Activated gamma-delta T cell treated with anti-CD3 and anti-CD28 coated beads, Interleukin-2, amount 50 U/mL, for 16 hours (primary cell): ENCODE measurements at regions not wholly inside any gene's neighbourhood (a gene's known extent, or its start where the extent isn't known, plus 50 kb on each side); places are given as distances from the start of the nearest gene placed in this dataset.
"Not testable (repeated sequence)": the region's sequence is repeated elsewhere in the genome, so short reads cannot be mapped to it uniquely, and the experiment has no call there.

Source experiments
- DNase-seq: peaks from one replicate; pipeline ENCODE4 v3.0.0-alpha.2; 2020; ENCODE audit warnings: low read depth

DNA sequence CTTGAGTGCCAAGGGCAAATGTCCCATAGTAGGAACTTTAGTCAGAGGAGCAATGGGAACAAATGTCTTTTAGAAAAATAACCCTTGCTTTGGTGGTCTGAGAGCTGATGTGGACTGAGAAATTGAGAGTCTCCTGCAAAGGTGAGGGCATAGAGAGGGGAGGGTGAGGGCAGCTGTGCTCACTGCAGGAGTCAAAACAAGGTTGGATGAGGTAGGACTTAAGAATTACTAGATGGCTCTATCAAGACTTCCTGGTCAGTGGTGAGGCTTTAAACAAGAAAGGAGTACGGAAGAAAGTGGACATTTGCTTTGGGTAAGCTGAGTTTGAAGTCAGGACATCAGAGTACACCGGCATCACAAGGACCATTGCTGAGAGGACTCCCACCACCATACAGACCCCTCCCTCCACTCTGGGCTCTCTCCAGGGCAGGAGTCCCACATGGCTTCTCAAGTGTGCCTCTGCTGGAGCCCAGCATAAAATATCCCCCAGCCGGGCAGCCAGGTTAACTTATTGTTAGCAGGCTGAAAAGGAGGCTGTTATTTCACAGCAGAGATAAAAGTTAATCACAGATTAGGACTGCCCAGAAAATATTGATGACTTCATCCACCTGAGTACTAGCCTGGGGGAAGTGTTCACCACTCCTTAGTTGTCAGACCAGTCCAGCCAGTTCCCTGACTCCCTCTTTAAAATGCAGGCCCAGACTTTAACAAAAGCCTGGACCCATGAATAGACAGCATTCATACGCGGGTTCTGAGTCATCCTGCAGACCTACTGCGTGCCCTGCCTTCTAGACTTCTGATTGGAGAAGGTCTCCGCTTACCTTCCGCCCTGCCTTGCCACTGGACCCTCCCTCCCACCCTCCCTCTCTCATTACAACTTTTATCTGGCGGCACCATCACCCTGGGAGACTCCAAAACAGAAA lies 167.2 kb downstream of the BCL2L11 start:
- not testable (repeated sequence) for DNase-seq

DNA sequence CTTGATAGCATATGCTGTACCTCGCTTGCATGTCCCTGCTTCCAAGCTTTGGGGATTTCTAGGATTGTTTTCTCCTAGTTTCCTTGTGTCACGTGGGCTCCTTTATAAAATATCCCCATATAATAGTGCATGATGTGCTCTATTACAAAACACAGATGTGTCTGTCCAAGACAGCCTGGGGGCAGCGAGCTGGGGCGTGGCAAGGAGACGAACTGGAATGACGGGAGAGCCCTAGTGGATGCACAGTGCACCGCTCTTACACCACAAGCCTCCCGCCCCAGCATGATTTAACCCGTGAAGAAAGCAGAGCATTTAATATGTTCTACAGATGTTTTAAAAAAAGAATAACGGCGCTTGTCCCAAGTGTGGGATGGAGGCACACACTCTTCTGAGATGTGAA lies 169.7 kb downstream of the BCL2L11 start:
- DNase-seq = not testable (repeated sequence)

DNA sequence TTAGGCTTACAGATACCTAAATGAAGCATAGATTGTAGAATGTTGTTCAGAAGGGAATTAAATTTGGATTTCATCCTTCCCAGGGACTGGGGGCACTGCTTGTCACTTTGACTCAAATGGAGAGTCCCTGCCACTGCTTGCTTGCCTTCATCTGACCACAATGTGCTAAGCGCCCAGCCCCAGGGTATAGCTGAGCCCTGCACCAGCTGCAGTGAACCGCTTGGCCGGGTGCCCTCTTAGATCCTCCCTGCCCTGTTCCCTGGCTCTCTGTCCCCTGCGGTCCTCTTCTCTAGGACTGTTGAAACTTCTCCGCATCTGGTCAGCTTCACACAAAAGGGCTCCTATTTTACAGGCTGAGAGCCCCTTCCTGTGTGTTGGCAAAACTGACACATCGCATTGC lies 170.9 kb downstream of the BCL2L11 start:
- DNase-seq = not testable (repeated sequence)

DNA sequence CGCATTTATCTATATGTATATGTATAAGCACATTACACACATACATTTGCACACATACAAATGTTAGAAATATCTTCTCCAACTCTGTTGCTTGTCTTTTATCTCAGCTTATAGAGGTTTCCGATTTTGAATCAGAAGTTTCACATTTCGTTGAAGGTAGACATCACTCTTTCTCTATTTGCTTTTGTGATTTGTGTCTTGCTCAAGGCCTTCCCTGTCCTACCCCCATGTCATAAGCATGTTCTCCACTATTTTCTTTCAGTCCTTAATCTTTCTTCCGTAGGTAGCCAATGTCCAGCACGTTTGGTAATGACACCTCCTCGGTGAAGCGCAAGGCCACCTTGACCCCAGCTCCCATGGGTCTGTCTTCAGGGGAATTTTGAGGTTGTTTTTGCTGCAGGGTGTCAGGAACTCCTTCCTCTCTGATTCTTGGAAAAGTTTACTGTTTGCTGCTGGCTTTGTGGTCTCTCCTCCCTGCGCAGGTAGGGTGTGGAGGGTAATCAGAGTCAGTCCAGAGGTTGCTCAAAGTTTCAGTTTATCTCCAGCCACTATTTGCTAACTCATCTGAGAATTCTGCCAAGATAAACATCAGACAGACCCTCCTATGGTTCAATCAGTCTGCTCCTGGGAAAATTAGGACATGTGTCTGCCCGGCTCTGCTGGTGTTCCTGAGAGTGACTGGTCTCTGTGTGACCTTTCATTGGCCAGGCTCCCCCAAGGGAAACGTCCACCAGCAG lies 171.7 kb downstream of the BCL2L11 start:
- DNase-seq = not testable (repeated sequence)

DNA sequence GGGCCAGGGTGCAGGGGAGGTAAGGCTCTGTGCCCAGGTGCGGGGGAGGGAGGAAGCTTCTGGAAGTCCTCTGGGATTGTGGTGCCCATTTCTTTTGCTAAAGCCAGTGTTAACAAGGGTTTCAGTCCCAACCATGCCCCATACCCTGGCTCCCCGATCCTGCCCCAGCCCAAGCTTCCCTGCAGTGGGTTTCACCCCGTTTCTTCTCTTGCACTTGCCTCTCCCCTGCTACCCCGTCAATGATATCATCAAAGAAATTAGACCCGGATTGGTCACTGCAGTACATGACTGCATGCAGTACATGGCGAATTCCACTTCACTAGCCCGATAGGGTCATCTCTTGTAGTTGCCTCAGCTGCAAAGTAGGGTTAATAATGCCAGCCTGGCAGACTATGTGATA lies 174.0 kb downstream of the BCL2L11 start:
- DNase-seq = not testable (repeated sequence)

DNA sequence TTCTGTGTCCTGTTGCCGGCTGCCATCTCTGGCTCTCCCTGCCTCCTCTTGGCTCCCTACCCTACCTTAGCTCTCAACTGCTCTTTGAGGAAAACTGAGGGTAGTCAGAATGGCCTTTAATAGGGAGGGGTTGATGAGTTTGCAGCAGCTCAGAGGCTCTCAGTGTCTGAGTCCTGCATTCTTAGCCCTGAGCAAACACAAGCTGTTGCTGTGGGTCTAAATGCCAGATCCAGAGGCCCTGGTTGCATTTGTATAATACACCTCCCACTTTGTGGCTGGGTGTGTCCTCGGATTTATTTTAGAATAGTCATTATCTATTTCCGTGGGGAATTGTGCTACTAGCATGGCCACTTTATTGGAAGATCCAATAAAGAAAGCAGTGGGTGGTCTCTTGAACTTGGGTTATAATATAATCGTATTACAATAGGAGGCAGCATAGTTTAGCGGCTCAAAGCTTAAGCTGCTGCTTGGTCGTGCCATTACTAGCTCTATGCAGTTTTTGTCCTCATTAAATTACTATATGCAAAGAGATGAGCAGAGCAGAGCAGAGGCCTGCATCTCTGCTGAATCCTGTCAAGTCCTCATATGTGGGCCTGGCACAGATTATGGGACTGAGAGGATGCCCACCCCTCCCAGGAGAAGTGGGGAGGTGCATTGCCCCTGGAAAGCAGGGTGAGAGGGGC lies 175.5 kb downstream of the BCL2L11 start:
- DNase-seq = not testable (repeated sequence)

DNA sequence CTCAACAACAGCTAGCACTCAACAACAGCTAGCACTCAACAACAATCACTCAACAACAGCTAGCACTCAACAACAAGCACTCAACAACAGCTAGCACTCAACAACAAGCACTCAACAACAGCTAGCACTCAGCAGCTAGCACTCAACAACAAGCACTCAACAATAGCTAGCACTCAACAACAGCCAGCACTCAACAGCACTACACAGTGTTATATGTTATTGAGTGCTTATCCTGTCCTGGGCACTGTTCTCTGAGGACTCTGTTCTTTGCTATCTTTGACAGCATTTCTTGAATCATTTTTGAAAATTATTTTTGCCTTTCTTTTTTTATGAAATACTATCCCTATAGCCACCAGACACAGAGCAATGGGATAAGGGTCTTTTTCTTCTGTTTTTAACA lies 176.4 kb downstream of the BCL2L11 start:
- not testable (repeated sequence) for DNase-seq

DNA sequence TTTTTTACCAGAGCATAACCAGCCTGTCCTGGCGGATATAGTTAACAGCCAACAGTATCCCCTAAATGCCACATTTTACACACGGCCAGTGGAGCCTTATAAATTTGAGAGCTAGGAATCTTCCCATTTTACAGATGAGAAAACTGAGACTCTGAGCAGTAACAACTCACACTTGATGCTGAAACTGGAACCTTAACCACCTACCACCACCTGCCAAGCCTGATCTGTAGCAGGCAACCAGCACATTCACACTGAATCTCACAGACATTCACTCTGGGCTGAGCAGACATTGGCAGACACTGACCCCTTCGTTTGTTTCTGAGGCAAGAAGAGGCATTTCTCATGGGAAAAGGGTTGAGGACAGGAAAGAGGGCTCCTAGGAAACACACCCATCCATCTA lies 178.2 kb downstream of the BCL2L11 start:
- not testable (repeated sequence) for DNase-seq

DNA sequence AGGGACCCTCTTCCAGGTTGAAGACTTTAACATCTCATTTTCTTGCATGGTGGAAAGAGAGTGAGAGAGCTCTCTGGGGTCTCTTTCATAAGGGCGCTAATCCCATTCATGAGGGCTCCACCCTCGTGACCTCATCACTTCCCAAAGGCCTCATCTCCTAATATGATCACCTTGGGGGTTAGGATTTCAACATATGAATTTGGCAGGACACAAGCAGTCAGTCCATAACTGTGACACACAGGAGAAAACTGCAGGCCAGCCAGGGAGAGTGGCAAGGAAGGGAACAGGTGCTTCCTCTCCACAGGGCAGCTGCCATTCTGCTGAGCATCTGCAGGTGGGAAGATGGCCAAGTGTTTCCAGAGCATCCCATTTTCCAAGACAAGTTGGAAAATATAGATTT lies 178.9 kb downstream of the BCL2L11 start:
- not testable (repeated sequence) for DNase-seq

DNA sequence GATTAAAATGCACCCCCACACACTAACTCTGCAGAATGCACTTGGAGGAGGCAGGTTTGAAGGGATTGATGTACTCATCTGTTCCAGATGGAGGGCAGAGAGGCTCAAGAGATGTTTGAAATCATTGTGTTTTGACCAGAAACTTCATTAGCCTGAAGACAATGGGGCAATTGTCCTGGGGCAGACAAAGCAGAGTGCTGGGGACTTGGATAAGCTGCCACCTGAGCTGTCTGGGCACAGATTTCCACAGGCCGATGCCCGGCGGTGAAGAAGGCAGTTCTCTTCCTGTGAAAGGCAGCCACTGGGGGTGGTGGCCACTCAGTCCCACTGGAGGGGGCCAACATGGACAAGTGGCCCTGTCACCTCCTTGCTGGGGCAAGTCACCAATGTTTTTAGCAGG lies 181.0 kb downstream of the BCL2L11 start:
- not testable (repeated sequence) for DNase-seq

DNA sequence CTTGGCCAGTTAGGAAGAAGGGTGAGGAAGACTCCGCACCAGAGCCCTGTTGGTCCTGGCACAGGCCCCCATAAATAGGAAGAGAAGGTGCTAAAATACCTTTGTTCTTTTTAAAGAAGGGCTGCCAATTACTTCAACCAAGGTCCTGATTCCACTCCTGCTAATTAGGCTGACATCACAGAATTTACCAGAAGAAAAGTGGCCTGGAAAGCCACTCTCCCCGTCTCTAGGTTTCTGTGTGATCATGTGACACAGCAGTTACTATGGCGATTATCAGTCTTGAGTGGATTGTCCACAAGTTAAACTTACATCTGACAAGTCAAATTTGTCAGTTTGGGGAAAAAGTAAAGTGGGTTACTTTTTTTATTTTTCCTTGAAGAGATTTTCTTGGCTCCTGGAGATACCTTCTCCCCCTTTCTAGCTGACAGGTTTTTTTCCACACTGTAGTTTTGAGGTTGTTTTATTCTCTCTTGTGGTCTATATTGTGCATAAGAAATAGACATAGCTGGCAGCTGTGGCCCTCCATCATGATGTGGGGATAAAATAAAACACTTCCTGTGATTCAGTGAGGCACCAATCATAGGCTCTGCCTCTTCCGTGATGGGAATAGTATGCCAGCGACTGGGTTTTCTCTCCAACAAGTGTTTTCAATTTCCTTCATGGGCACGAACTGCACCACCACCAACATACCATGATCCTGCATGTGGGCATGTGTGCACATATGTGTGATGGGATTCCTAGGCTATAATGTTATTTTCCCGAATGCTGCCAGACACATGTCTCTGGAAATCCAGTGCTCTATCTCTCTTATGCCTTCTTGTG lies 181.9 kb downstream of the BCL2L11 start:
- DNase-seq = not testable (repeated sequence)

DNA sequence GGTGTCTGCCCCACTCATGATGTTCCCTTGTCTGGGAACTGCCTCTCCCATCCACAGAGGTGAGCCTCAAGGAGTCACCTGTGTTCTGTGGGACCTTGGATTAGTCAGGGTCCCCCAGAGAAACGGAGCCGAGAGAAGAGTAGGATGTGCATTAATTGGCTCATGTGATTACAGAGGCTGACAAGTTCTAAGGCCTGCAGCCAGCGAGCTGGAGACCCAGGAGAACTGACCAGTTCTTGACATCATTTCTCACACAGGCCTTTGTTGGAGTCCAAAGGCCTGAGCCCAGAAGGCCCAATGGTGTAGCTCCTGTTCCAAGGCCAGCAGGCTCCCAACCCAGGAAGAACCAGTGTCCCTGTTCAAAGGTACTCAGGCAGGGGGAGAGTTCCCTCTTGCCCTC lies 186.6 kb downstream of the BCL2L11 start:
- DNase-seq = not testable (repeated sequence)

DNA sequence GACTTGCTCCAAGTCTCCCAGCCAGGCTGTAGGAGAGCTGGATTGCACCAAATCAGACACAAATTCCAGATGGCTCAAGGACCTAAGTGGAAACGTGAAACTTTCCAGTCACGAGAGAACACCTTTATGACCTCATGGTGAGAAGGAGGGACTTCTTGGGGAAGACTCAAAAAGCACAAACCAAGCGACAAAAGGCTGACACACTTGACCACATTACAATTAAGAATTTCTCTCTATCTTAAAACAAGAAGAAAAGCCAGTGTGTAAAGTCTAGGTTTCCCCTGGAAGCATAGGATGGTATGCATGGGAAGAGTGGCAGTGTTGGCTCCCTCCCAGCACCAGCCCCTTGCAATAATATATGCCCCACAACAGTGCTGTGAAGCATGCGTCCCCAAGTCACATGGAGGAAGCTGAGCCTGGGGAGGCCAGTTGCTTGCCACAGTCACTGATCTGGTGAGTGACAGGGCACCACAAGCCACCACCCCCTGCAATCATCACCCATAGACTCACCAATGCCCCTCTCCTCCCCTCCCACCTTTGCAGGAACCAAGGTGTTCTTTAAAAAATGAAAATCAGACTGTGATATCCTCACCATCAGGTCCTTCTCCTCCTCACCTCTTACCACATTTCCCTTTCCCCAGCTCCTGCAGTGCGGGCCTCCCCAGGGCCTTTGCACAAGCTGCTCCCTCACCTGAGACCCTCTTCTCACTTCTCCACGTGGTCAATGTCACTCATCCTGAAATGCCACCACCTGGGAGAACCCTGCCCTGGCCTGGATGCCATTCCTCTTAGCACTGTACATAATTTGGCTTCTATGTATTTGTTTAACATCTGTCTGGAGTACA lies 188.7 kb downstream of the BCL2L11 start:
- not testable (repeated sequence) for DNase-seq

DNA sequence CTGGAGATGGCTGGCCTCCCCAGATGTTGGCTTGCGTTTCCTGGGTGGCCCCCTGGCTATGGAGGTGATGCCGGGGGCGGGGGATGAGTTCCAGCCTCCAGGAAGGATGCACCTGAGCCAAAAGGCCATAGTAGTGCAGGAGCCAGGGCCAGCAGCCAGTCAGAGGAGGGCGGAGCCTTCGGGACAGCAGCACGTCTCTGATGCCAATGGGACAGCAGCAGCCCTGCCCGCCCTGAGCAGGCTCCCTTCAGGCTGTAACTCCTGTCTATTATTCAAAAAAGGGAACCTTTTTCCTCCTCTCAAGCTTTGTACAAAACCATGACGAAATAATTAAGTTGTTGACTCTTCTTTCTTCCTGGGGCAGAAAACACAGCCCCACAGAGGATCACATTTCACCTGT lies 189.7 kb downstream of the BCL2L11 start:
- not testable (repeated sequence) for DNase-seq

DNA sequence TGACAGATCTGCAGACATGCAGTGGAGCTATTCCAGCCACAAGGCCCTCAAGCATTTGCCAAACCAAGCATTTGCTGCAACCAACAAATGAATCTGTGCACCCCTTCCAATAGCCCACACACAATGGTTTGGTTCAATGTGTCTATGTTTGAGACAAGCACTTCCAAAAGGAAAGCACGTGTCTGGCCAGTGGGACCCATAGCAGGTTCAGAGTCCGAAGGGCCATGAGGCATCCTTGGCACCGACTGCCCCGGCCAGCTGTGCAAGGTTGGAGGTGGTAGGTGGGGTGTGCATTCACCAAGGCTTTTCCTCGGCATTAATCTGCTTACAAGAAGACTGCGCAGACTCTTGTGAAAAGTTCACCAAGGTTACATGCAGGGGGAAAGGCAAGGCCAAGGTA lies 190.9 kb downstream of the BCL2L11 start:
- DNase-seq = not testable (repeated sequence)

DNA sequence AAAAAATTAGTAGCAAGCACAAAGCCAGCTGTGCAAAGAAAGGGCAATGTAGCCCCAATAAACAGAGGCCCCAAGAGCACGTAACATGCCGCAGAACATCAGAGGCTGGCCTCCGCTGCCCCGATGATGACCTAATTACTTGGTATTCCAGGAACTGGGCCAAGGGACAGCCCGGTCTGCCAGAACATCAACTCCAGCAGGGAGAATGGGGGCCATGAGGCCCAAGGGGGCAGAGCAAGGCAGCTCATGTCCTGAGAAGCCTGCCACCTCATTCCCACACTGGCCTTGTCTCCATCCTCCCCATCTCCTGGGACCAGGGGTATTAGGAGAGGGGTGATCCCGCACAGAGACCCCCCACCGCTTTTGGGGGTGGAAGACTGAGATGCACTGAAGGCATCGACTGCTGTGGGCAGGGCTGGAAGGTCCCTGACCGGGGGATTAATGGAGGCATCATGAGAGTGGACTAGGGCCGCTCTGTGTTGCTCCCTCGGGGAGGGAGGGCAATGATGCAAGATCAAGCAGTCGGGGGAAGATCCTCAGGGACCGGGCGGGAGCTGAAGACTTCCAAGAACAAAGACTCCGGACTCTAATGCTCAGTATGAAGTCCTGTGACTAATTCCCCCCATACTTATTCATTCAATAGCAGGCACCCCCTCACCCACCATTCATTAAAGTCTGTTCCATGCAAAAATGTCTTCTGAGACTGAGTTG lies 192.3 kb downstream of the BCL2L11 start:
- DNase-seq = not testable (repeated sequence)

DNA sequence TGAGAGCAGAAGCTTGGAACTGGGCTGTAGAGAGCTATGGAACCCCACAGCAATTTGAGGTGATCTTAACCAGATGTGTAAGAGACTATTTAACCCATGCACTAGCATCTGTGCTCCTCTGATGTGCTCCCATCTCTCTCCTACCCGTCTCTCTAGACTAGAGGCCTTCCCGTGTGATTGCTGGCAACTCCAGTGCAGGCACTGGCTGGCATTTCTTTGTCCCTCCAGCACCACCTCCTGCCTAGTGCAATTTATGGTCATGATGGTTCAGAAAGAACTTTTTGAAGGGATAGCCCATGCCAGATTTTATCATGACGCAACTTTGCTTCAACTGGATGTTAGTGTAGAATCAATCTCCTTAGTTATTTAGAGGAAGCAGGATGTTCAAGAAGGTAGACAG lies 193.0 kb downstream of the BCL2L11 start:
- not testable (repeated sequence) for DNase-seq

DNA sequence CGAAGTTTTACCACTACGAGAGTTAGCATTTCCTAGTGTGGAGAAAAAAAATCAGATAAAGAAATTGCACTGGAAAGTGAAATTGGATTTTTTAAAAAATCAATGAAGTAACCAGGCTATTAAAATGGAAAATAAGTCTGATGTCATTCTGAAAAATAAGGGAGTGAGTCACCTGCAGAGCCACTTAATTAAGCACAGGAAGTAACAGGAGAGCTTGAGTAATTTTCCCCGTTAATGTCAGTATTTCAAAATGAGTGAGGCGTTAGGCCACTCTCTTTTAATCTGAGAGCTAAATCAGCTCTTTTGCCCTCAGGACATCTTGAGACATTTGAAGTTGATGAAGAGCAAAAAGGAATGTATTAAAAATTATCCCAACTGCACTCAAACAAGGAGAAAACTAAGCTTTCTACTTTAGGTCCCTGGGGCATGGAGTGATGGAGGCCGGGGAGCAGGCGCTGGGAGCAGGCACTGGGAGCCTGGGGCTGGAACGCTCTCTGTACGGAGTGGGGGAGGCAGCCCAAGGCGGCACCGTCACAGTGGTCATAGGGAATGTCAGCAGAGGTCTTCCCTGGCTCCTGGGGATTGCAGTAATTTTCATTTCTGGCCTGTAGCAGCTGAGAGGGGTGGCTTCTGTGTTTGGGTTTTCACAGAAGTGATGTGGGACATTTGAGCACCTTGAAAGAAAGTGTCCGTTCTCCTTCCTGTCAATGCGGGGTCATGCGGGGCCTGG lies 194.6 kb downstream of the BCL2L11 start:
- not testable (repeated sequence) for DNase-seq

DNA sequence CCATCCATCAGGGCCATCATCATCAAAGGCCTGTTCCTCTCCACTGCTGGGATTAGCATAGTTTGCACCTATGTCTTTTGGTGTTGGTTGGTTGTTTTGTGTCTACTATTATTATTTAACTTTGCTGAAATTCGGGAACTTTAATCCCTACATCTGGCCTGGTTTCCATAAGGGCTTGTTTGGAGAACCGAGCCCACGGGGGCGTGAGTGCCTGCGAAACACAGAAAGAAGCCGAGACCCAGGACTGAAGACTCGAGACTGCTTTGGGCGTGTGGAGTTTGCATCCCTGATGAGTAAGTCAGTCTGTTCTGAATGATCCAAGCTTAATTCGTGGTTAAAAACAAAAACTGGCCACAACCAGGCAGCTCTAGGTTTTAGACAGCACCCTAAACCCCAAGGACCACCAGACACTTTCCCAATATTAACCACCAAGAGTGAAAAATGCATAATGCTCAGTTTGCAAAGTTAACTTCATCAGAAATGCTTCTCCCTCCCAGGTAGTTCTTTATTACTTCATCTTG lies 195.6 kb downstream of the BCL2L11 start:
- DNase-seq = not testable (repeated sequence)
